NCI-H748 treated with DMSO at 0.1 percent for 48 hours (cell line): ENCODE measurements at regions not wholly inside any gene's neighbourhood (a gene's known extent, or its start where the extent isn't known, plus 50 kb on each side); places are given as distances from the start of the nearest gene placed in this dataset.

Experiments used
- DNase-seq: peaks from one replicate; lab custom pipeline; 2025; lab: John Stamatoyannopoulos, UW

DNA sequence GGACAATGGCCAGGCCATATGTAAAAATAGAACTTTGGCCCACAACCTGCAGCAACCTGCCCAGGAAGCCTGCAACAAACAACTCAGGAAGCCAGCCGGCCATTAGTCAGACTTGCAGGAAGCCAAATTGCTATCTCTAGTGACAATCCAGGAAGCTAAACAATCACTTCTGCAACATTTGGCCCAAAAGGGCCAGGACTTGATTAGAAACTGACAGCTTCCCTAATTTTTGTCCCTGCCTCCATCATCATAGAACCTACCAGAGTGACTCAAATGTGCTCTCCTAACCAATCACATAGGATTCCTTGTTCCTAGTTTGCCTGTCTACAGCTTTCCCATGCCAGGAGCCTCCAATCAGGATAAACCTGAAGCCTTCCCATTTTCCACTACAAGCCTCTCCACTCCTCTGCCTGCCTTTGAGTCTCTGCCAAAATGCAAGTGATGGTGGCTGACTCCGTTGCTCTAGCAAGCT is 639.3 kb downstream of the PTPRU start:
- DNase-seq = peak; percentile 12

DNA sequence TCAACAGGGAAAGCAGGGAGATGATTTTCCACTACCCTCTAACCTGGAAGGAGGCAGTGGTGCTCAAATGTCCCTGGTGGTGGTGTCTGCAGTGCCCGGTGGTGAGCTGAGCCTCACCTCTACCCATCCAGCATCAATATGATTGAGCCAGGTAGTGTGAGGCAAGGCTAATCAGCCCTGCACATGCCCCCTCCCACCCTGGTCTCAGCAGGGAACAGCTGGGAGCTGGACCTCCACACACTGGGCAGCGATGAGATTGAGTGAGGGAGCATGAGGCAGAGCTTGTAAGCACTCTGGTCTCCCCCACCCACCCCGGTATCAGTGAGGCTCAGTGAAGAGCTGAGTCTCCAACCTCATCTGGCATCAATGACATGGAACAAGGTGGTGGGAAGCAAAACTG is 634.3 kb downstream of the PTPRU start:
- DNase-seq = no peak

DNA sequence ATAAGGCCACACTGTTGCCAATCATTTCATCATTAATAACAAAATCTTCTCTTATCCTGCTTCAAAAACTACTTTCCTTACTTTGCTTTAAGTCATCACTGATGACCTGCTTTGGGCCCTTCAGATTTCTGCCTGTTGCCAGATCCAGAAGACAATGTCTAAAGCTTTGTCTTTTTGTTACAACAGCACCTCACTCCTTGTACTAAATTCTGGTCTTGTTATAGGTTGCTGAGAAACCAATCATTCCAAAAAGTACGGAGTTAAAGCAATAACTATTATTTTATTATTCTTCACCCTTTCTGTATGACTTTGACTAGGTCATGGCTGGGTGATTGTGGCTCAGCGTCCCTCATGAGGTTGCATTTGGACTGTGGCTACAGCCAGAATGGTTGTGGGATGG is 633.5 kb downstream of the PTPRU start:
- DNase-seq = no peak

GRCh38 chr1:29868944-29869343 is 632.6 kb downstream of the PTPRU start:
- no peak for DNase-seq

- DNase-seq = no peak
Measured at GRCh38 chr1:29868096-29868495, 631.8 kb downstream of the PTPRU start.

DNA sequence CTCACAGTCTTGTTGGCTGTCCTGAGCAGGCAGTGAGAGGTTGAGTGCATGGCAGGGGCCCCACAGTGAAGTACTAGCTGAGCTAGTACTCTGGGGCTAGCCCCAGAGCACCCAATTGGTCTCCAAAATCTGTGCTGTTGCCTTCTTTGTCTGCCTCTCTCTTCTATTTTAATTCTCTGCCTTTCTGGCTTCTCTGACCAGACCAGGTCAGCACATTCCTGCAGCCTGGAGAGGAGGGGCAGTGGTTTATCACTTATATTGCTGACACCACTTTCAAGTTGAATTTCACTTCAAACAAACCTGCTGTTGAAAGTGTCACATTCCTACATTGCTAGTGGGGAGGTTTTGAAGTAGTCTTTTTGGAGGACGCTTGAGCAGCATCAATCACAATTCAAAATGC is 628.7 kb downstream of the PTPRU start:
- no peak for DNase-seq

DNA sequence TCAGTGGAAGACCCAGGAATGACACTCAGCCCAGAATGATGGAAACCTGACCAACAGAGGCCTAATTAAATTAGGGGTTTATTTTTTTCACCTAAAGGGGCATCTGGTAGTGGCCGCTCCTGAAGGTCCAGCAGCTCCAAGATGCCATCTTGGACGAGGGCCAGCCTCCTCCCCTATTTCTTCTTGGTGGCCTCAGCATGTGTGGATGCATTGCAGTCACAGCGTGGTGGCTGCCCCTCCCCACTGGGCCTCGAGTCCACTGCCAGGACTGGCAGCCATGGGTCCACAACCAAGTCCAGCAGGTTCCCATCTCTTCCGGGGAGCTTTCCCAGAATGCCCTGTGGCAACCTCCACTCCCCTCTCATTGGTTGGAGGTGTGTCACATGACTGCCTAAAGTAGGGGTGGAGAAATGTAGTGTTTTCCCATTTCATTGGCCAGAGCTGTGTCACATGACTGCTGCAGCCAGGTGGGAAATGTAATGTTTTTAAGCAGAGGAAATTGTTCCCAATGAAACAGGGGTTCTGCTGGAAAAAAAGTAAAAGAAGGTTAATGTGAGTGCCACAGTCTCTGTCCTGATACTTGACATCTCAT is 628.2 kb downstream of the PTPRU start:
- no peak for DNase-seq

DNA sequence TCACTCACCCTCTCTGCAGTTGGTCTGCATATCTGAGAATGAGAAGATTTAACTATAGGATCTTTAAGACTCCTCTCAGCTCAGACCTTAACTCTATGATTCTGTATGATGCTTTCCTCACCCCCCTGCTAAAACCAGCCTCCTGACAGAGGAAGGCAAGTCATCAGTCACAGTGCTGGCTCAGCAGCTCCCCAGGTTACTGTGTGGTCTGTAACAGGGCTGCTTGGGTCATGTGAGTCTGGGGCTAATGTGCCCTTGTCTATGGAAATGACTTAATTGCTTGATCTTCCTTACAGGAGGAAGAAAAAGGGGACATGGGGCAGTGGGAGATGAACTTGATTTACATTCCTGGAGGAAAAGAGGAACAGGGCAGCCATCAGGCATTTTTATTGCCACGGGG is 625.6 kb downstream of the PTPRU start:
- no peak for DNase-seq

DNA sequence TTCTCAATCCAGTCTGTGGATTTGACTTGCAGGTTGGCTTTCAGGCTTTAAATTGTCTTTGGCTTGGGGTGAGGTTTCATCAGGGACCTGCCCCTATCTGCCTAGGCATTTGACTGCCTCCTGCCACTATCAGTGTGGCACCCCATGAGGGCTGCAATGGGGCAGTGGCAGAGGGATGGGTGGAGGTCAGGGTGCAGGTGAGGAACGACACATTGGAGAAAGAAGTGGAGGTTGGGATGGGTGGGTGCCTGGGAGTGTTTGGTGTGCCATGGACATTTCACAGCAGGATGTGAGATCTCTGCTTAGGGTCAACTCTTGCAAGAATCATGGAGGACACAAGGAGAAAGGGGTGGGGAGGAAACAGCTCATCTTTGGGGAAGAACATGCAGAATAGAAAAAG is 625.1 kb downstream of the PTPRU start:
- no peak for DNase-seq

DNA sequence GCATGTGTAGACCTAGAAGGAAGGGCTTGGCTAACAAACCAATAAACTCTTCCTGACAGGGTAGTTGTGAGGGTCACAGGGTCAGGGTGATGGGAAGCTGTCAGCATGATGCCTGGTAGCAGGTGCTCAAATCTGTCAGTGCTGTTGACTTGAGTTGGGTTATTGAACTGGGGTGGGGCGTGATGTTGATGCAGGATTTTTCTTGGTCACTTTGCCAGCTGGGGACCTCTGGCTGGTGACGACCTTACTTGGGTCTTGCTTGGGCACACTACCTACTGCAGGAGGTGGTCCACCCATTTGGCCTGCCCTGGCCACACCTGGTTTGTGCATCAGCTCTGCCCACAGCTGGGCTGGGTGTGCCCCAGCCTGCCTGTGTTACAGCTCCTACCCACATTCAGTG is 624.4 kb downstream of the PTPRU start:
- no peak for DNase-seq

- DNase-seq = no peak
Measured at GRCh38 chr1:29860056-29860455, 623.7 kb downstream of the PTPRU start.

DNA sequence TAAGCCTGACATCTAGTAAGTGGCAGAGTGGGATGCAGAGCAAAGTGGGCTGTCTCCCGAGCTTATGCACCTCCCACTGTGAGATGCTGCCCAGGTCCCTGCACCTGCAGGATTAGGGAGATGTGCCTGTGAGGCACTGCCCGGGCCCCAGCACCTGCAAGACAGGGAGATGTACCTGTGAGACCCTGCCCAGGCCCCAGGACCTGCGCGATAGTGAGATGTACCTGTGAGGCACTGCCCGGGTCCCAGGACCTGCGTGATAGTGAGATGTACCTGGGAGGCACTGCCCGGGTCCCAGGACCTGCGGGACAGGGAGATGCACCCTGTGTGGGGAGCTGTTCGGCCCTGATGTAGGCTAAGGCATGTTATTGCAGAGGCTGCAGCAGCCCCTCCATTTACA is 622.8 kb downstream of the PTPRU start:
- DNase-seq = no peak

DNA sequence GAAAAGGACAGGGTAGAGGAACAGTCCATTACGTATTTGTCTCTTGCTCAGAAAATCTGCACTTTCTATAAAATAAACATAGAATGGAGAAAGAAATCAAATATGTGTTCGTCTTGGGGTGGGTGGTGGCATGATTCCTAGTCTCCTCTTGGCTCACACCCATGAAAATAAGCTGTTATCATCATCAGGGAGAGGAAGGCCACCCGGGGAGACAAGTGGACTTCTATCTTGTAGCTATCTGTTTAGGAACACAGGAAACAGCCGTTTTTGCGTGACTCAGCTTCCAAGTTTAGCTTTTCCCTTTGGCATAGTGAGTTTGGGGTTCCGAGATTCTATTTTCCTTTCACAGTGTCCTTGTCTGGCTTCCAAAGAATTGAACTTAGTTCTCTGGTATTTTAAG is 622.3 kb downstream of the PTPRU start:
- no peak for DNase-seq

- DNase-seq = no peak
Measured at GRCh38 chr1:29856340-29857114, 620.2 kb downstream of the PTPRU start.

DNA sequence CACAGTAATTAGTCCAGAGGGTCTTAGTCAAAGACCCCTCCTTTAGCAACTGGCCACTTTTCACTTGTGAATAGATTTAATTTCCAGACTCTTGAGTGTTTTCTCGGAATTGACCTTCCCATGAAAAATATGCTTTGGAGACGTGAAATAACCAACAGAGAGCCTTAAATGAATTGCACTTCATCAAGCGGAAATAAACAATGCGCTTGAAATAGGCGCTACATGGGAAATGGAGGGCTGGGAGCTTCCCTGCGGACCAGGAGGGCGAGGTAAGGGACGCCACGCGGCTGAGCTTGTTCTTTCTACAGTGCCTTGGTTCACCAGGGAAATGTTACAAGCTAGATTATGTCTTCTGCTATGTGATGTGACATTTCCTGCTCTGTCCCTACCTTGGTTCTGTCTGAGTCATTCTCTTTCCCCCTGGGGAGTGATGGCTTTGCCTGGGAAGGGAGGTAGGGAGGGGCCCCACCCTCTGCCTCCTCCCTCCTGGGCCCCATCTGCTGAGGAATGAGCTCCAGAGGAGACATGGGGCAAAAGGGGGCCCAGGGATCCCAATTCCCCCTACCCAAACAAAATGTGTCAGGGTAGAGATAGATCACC is 619.3 kb downstream of the PTPRU start:
- DNase-seq = no peak

GRCh38 chr1:29854700-29855276 is 618.5 kb downstream of the PTPRU start:
- no peak for DNase-seq

DNA sequence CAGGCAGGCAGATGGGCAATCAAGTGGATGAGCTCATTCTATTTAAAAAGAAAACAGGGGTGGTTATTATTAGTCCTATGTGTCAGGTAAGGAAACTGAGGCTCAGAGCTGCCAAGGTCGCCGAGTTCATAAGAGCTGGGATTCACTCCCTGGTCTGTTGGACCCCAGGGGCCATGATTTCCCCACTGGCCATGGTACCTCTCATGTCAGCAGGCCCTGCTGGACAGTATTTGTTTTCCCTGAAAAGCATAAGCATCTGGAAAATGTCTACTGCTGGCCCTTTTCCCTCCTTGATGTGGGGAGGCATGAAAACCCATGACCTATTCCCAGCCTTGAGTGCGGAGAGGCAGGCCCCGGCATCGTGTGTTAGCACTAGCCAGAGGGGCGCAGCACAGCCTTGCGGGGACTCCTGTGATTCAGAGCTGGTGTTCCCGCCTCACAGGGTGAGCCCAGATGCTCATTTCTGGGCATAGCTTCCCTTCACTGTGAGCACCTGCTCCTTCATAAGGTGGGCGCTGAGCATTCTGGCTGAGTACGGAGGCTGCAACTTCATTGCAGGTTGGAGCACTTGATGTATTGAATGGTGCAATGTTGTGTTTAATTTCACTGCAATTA is 617.5 kb downstream of the PTPRU start:
- DNase-seq = peak; percentile 81

- no peak for DNase-seq
Measured at GRCh38 chr1:29852248-29852647, 615.9 kb downstream of the PTPRU start.

DNA sequence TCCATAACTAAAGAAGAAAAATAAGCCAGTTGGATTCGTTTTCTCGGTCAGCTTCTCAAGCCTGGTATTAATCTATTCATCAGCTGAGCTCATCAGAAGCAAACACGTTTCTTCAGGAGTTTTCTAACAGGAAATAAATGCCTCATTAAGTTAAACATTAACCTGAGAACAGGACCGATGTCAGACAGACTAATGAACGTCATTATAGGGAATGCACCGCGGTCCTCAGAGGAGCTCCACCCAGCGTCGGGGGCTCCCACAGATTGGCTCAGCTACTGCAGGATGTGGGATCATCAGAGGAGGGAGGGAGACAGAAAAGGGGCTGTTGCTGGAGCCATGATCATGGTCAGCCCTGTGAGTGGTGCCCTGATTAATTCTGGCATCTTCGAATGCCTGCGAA is 615.4 kb downstream of the PTPRU start:
- DNase-seq = no peak

DNA sequence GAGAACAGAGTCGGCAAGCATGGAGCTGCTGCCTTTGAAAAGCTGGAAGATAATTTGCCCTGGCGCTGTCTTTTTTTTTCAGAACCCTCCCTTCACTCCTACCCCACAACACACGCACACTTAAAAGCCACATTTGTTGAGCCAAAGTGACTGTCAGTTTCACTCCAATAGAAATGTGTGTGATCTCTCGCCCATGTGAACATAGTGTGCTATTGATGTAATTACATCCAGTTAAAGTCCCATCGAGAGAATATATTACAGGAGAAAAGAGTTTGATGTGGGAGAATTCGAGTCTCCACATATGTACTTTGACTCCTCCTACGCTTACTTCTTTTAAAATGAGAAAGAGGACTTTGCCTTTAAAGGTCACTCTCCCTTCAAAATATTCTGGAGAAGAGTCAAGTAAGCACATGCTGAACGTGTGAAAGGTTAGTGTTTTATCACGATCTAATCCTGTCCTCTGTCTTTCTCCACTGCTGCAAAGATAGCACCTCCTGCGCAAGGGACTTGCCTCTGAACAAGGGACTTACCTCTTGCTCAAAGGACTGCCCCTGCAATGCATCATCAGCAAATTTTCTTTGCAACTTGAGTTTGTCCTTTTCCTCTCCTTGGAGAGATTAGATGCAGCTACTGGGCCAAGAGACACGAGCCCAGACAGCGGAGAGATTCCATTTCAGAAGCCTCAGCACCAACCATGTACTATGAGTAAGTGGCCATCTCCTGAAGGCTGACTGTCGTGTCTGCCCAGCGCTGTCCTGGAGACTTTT is 613.9 kb downstream of the PTPRU start:
- DNase-seq = no peak

- peak; percentile 16 for DNase-seq
Measured at GRCh38 chr1:29849038-29849750, 612.9 kb downstream of the PTPRU start.
